ENCODE measurements at regions not wholly inside any gene's neighbourhood (a gene's known extent, or its start where the extent isn't known, plus 50 kb on each side); places are given as distances from the start of the nearest gene placed in this dataset.
A peak's percentile ranks its signal among the peaks of the same experiment; 100 is the strongest.
"Not testable (repeated sequence)": the region's sequence is repeated elsewhere in the genome, so short reads cannot be mapped to it uniquely, and the experiment has no call there.

GRCh38 chr7:32645255-32645654, 150.0 kb downstream of the AVL9 start:
- DNase-seq = not testable (repeated sequence)

- no peak for DNase-seq
Observed at GRCh38 chr7:32643194-32643593, 147.9 kb downstream of the AVL9 start.

GRCh38 chr7:32639122-32639521, 143.8 kb downstream of the AVL9 start:
- no peak for DNase-seq

GRCh38 chr7:32638479-32639121, 143.3 kb downstream of the AVL9 start:
- peak in 1 of 5 donors; percentile 30 for DNase-seq
